Pancreas (tissue), 10 donors: ENCODE measurements at regions not wholly inside any gene's neighbourhood (a gene's known extent, or its start where the extent isn't known, plus 50 kb on each side); places are given as distances from the start of the nearest gene placed in this dataset.
A peak's percentile ranks its signal among the peaks of the same experiment; 100 is the strongest.

Experiments used
- ATAC-seq, 4 donors: fragments of 200-7000 bp; cut with Tn5 transposase; one replicate each; pipeline versions ENCODE4 v1.8.0 to v1.9.1; 2020; ENCODE audit warnings: mild to moderate bottlenecking in 4 of 4, moderate library complexity in 4 of 4
- DNase-seq, 6 donors: peaks; one replicate each; pipeline ENCODE4 v3.0.0-alpha.2; 2020
- FAIRE-seq: peaks from 2 replicates; lab custom pipeline; 2012; peaks lifted over from hg19 to GRCh38; lab: Jason Lieb, UNC
- H3K27ac ChIP-seq, 4 donors: fragments of 200-600 bp; sonication (generic); 1 replicate in 3 of 4; 2 replicates in 1 of 4; pipeline versions ENCODE4 v1.5.0 to v1.8.0; 2020
- H3K27me3 ChIP-seq, 4 donors: fragments of 200-600 bp; one replicate each; pipeline ENCODE4 v1.8.0; 2021
- H3K36me3 ChIP-seq, 3 donors: fragments of 200-600 bp; sonication (generic) in 1 of 3; one replicate each; pipeline versions ENCODE4 v1.5.0 to v1.8.0; 2020 to 2021
- H3K4me1 ChIP-seq, 3 donors: fragments of 200-600 bp; one replicate each; pipeline ENCODE4 v1.8.0; 2021
- H3K4me3 ChIP-seq, 4 donors: fragments of 200-600 bp; sonication (generic) in 2 of 4; one replicate each; pipeline versions ENCODE4 v1.5.0 to v1.8.0; 2020 to 2021
- H3K9me3 ChIP-seq, 4 donors: fragments of 200-600 bp; one replicate each; pipeline ENCODE4 v1.8.0; 2021
- CTCF ChIP-seq, 4 donors: fragments of 200-600 bp; sonication (generic) in 3 of 4; IDR thresholded peaks; one replicate each; pipeline versions ENCODE4 v1.5.0 to v1.8.0; 2021; ENCODE audit warnings: antibody characterized with exemption in 4 of 4
- WGBS, 2 donors: extraction: QIAGEN DNeasy Blood & Tissue Kit; methylation state at CpG; one replicate each; pipeline ENCODE4 v1.1.7; 2013; 5-methylcytosine and 5-hydroxymethylcytosine counted together
- intact Hi-C, 3 donors: fragments of 100-400 bp; cut with DNase I; formaldehyde crosslinking; loops; one replicate each; pipeline versions ENCODE4 v1.11.1 to v1.14.2; 2022
- donor health status: healthy with polysubstance abuse.
- donor health status: DM: no; HTN: no; CAD: no; lungs with moderate emphysema.
- donor health status: DM: no; HTN: no; CAD: no.
- donor health status: control.
- donor health status: control.
- donor health status: Bipolar disorder and iron deficiency.
- donor health status: DM: yes; HTN: yes; CAD: no.
- donor health status: DM: no; HTN: no; CAD: no.
- donor health status: DM: no; HTN: no; CAD: no.
- donor health status: DM: yes; HTN: yes; CAD: no.

DNA sequence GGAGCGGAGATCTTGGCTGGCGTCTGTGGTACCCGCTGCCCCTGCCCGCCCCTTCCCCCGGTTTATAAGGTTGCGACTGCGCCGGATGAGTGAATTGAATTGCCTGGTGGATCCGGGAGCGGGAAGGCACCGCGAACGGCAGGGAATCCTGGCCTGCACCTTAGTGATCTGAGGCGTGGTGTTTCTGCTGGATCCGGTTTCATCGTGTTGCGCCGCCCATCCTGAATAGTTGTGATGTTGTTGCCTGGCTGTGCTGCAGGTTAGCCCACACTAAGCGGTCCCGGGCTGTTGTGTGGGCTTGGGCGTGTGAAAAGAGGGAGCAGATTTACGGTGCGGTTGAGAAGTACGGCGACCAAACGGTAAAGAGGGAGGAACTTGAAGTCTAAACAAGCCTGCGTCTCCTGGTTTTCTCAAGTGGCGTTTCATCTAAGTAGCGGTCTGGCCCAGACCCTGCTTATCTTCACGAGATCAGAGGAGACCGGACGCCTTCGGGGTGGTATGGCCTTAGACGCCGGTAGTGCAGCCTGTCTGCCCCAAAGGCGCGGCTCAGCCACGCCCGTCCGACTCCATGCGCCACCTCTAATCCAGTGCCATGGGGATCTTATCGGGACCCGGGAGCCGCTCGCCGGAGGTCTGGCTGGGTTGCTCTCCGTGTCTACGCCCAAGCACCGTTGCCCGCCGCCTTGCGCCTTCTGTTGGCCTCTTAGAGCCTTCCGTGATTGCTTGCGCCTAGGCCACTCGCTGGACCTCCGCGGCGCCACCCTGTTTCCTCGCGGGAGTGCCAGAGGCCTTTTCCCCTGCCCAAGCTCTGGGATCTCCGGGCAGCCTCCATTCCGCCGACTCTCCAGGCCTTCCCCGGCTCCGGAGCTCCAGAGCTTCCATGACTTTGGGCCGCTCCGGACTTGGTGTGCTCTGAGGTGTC is 87.5 kb upstream of the RHOU start:
- ATAC-seq (peak; percentile 55 to 88 (median 84)), FAIRE-seq (no peak), DNase-seq (peak; percentile 21 to 79 (median 48))
- peak overlapping the region in 2 of 4 donors; percentile 3 to 30 for H3K27ac ChIP-seq
- peak overlapping the region; percentile 2 to 40 (median 18) for H3K4me3 ChIP-seq
- intact Hi-C loops = no loop called here
- WGBS, 2 donors = 3 to 4% methylated on average over 66 to 67 of the region's 67 CpGs
- peaks cover 7 to 14% (median 9%) of the 10 kb centered on the region in 3 donors for H3K4me1 ChIP-seq
- H3K9me3 ChIP-seq = no peaks in the 10 kb centered on the region
- H3K27me3 ChIP-seq = peaks cover 0 to 49% (median 7%) of the 10 kb centered on the region in 4 donors
- no peak for TF ChIP-seq CTCF (IDR thresholded peaks at IDR 0.05)
- no peaks in the 10 kb centered on the region for H3K36me3 ChIP-seq

GRCh38 chr1:228648647-228649383 is 86.5 kb upstream of the RHOU start:
- no peak for DNase-seq
- Histone ChIP-seq H3K36me3 (no peaks in the 10 kb centered on the region), H3K4me3 (no peak overlapping the region), H3K27me3 (peaks cover 0 to 54% (median 7%) of the 10 kb centered on the region in 4 donors), H3K27ac (no peak overlapping the region), H3K9me3 (no peaks in the 10 kb centered on the region), H3K4me1 (peaks cover 7 to 14% (median 9%) of the 10 kb centered on the region in 3 donors)
- intact Hi-C loops = no loop called here
- no peak for ATAC-seq
- no peak for FAIRE-seq
- 64% methylated on average over 16 of the region's 16 CpGs for WGBS, 2 donors
- no peak for TF ChIP-seq CTCF (IDR thresholded peaks at IDR 0.05)

- Histone ChIP-seq H3K36me3 (no peaks in the 10 kb centered on the region), H3K4me3 (no peak overlapping the region), H3K4me1 (peaks cover 7 to 14% (median 9%) of the 10 kb centered on the region in 3 donors), H3K27ac (no peak overlapping the region), H3K27me3 (peaks cover 0 to 54% (median 7%) of the 10 kb centered on the region in 4 donors), H3K9me3 (no peaks in the 10 kb centered on the region)
- TF ChIP-seq CTCF (IDR thresholded peaks at IDR 0.05) = no peak
- WGBS, 2 donors = 41 to 47% methylated on average over 23 of the region's 23 CpGs
- FAIRE-seq (no peak), DNase-seq (peak in 4 of 6 donors; percentile 19 to 70 (median 42)), ATAC-seq (no peak)
- intact Hi-C loops = no loop called here
Measured at GRCh38 chr1:228650141-228650540, 85.1 kb upstream of the RHOU start.

GRCh38 chr1:228650946-228651345 is 84.3 kb upstream of the RHOU start:
- Histone ChIP-seq H3K27ac (no peak overlapping the region), H3K9me3 (no peaks in the 10 kb centered on the region), H3K27me3 (peaks cover 0 to 54% (median 7%) of the 10 kb centered on the region in 4 donors), H3K4me3 (no peak overlapping the region), H3K36me3 (no peaks in the 10 kb centered on the region), H3K4me1 (peaks cover 7 to 14% (median 9%) of the 10 kb centered on the region in 3 donors)
- intact Hi-C loops = no loop called here
- no peak for FAIRE-seq
- TF ChIP-seq CTCF (IDR thresholded peaks at IDR 0.05) = no peak
- no peak for ATAC-seq
- no peak for DNase-seq
- WGBS, 2 donors = 81 to 100% methylated on average over 1 of the region's 1 CpG
